Colonic mucosa (tissue), 4 donors: ENCODE measurements at regions not wholly inside any gene's neighbourhood (a gene's known extent, or its start where the extent isn't known, plus 50 kb on each side); places are given as distances from the start of the nearest gene placed in this dataset.

ENCODE experiments used
- DNase-seq: peaks from one replicate; pipeline ENCODE4 v3.0.0-alpha.2; 2020
- H3K27ac ChIP-seq: fragments of 200-600 bp; one replicate; pipeline ENCODE4 v1.8.0; 2021
- H3K27me3 ChIP-seq: fragments of 200-600 bp; one replicate; pipeline ENCODE4 v1.8.0; 2021
- H3K36me3 ChIP-seq: fragments of 200-600 bp; one replicate; pipeline ENCODE4 v1.8.0; 2021
- H3K4me1 ChIP-seq: fragments of 200-600 bp; one replicate; pipeline ENCODE4 v1.8.0; 2021; ENCODE audit warnings: mild to moderate bottlenecking
- H3K4me3 ChIP-seq: fragments of 200-600 bp; one replicate; pipeline ENCODE4 v1.8.0; 2021
- H3K9ac ChIP-seq, 2 donors: one replicate each; pipeline ENCODE4 v1.7.0; 2013; ENCODE audit warnings: control low read depth in 2 of 2, low read depth in 2 of 2, low read length in 2 of 2
- H3K9me3 ChIP-seq: fragments of 200-600 bp; one replicate; pipeline ENCODE4 v1.8.0; 2021
- CTCF ChIP-seq: fragments of 200-600 bp; IDR thresholded peaks from one replicate; pipeline ENCODE4 v1.8.0; 2022; ENCODE audit warnings: antibody characterized with exemption, mild to moderate bottlenecking
- intact Hi-C: fragments of 100-400 bp; cut with DNase I; formaldehyde crosslinking; loops from one replicate; pipeline ENCODE4 v1.14.1; 2022
- donor health status: healthy.
- donor health status: DM: no; HTN: no; CAD: no.
- donor health status: DM: no; HTN: no; CAD: no.

- H3K27ac ChIP-seq = no peak overlapping the region
- no peak for DNase-seq
These were observed 183.8 kb downstream of the OPA1 start for GRCh38 chr3:193776626-193777358.

GRCh38 chr3:193777524-193777923 is 184.5 kb downstream of the OPA1 start:
- peak; percentile 52 for DNase-seq
- Histone ChIP-seq H3K9me3 (no peaks in the 10 kb centered on the region), H3K27ac (no peak overlapping the region), H3K9ac (no peak overlapping the region), H3K4me3 (no peak overlapping the region), H3K36me3 (no peaks in the 10 kb centered on the region), H3K27me3 (no peaks in the 10 kb centered on the region), H3K4me1 (no peaks in the 10 kb centered on the region)
- intact Hi-C loops = loop anchor here (10.0 kb wide), 1 partner anchor 113 kb away; no protein-coding TSS in a partner anchor
- TF ChIP-seq CTCF = no peak

More at GRCh38 chr3:193776626-193777358, 183.8 kb downstream of the OPA1 start:
- TF ChIP-seq CTCF = no peak
- no peak overlapping the region for H3K9ac ChIP-seq
- intact Hi-C loops = loop anchor here (10.0 kb wide), 1 partner anchor 112 kb away; no protein-coding TSS in a partner anchor
- no peaks in the 10 kb centered on the region for H3K4me1 ChIP-seq
- no peak overlapping the region for H3K4me3 ChIP-seq
- no peaks in the 10 kb centered on the region for H3K9me3 ChIP-seq
- no peaks in the 10 kb centered on the region for H3K36me3 ChIP-seq
- no peaks in the 10 kb centered on the region for H3K27me3 ChIP-seq

GRCh38 chr3:193778676-193779075 is 185.7 kb downstream of the OPA1 start:
- intact Hi-C loops = loop anchor here (10.0 kb wide), 1 partner anchor 114 kb away; no protein-coding TSS in a partner anchor
- H3K4me3 ChIP-seq = no peak overlapping the region
- no peaks in the 10 kb centered on the region for H3K27me3 ChIP-seq
- peak; percentile 15 for DNase-seq
- no peak for TF ChIP-seq CTCF
- H3K4me1 ChIP-seq = no peaks in the 10 kb centered on the region
- H3K9ac ChIP-seq = no peak overlapping the region
- no peak overlapping the region for H3K27ac ChIP-seq
- H3K36me3 ChIP-seq = no peaks in the 10 kb centered on the region
- no peaks in the 10 kb centered on the region for H3K9me3 ChIP-seq

DNA sequence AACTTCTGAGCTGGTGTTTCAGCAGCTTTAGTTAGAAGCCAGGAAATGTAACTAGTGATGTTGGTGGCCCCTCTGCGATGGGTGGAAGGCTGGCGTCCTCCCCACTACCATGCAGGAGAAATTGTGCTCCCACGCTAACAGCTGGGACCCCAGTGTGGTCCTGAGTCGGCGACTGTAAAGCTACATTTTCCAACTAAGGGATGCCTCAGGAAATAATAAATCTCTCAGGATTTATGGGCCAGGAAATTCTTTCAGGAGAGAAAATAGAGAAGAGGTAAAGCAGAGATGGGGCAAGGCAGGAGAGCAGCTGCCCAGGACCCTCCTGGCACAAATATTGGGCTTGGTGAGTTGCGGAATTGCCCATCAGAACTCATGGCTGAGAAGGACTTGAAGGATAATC is 186.9 kb downstream of the OPA1 start:
- no peak for DNase-seq
- no peak for TF ChIP-seq CTCF
- Histone ChIP-seq H3K9me3 (no peaks in the 10 kb centered on the region), H3K9ac (no peak overlapping the region), H3K4me1 (no peaks in the 10 kb centered on the region), H3K36me3 (no peaks in the 10 kb centered on the region), H3K27ac (no peak overlapping the region), H3K27me3 (no peaks in the 10 kb centered on the region), H3K4me3 (no peak overlapping the region)
- intact Hi-C loops = loop anchor here (2.0 to 10.0 kb wide), 5 partner anchors 115 to 537 kb away; partner anchors contain the start of gene HES1

- intact Hi-C loops = loop anchor here (2.0 to 10.0 kb wide), 4 partner anchors 184 to 536 kb away; partner anchors contain the start of gene HES1
These were observed 187.4 kb downstream of the OPA1 start for GRCh38 chr3:193780397-193780796.

More at GRCh38 chr3:193780397-193780796, 187.4 kb downstream of the OPA1 start:
- Histone ChIP-seq H3K4me1 (no peaks in the 10 kb centered on the region), H3K4me3 (no peak overlapping the region), H3K9ac (no peak overlapping the region), H3K9me3 (no peaks in the 10 kb centered on the region), H3K36me3 (no peaks in the 10 kb centered on the region), H3K27ac (no peak overlapping the region), H3K27me3 (no peaks in the 10 kb centered on the region)
- peak; percentile 16 for DNase-seq
- TF ChIP-seq CTCF = no peak
